OCI-LY1 (cell line): ENCODE measurements at regions not wholly inside any gene's neighbourhood (a gene's known extent, or its start where the extent isn't known, plus 50 kb on each side); places are given as distances from the start of the nearest gene placed in this dataset.

ENCODE experiments used
- H2AFZ ChIP-seq: fragments of 200-600 bp; sonication (generic), shearing (Covaris generic); 2 replicates; pipeline ENCODE4 v1.6.0; 2014; ENCODE audit warnings: antibody characterized with exemption, mild to moderate bottlenecking, low read length
- H3F3A ChIP-seq: fragments of 200-600 bp; sonication (generic), shearing (Covaris generic); 2 replicates; pipeline ENCODE4 v1.6.0; 2014; ENCODE audit warnings: mild to moderate bottlenecking, antibody characterized with exemption, low read length, moderate library complexity; ENCODE audit not compliant: insufficient read depth
- H3K27ac ChIP-seq: fragments of 200-600 bp; sonication (generic); 2 replicates; pipeline ENCODE4 v1.5.1; 2014; ENCODE audit warnings: low read length, mixed run types, mild to moderate bottlenecking, low read depth; ENCODE audit not compliant: poor library complexity, severe bottlenecking
- H3K27me3 ChIP-seq: fragments of 200-600 bp; sonication (generic); 2 replicates; pipeline ENCODE4 v1.6.0; 2014; ENCODE audit warnings: antibody characterized with exemption, mild to moderate bottlenecking, low read length, moderate library complexity; ENCODE audit not compliant: insufficient read depth
- H3K36me3 ChIP-seq: fragments of 200-600 bp; sonication (generic); 2 replicates; pipeline ENCODE4 v1.6.1; 2014; ENCODE audit warnings: mild to moderate bottlenecking, antibody characterized with exemption, low read length, moderate library complexity, mixed read lengths; ENCODE audit not compliant: insufficient read depth
- H3K4me1 ChIP-seq: fragments of 200-600 bp; sonication (generic); 2 replicates; pipeline ENCODE4 v1.5.1; 2014; ENCODE audit warnings: mild to moderate bottlenecking, low read length, moderate library complexity; ENCODE audit not compliant: insufficient read depth, severe bottlenecking
- H3K4me2 ChIP-seq: fragments of 200-600 bp; sonication (generic), shearing (Covaris generic); 2 replicates; pipeline ENCODE4 v1.6.1; 2014; ENCODE audit warnings: low read length
- H3K4me3 ChIP-seq: fragments of 200-600 bp; sonication (generic); 2 replicates; pipeline ENCODE4 v1.5.1; 2014; ENCODE audit warnings: low read length, low read depth, mild to moderate bottlenecking, mixed read lengths; ENCODE audit not compliant: poor library complexity, severe bottlenecking
- H3K79me2 ChIP-seq: fragments of 200-600 bp; shearing (Covaris generic); 2 replicates; pipeline ENCODE4 v1.6.1; 2016; ENCODE audit warnings: mixed run types, low read length, mixed read lengths; ENCODE audit not compliant: insufficient read depth
- H3K9ac ChIP-seq: fragments of 200-600 bp; sonication (generic), shearing (Covaris generic); 2 replicates; pipeline ENCODE4 v1.6.1; 2014; ENCODE audit warnings: mild to moderate bottlenecking, low read length, mixed read lengths
- H3K9me2 ChIP-seq: fragments of 200-600 bp; sonication (generic), shearing (Covaris generic); 2 replicates; pipeline ENCODE4 v1.6.1; 2014; ENCODE audit warnings: low read depth, mild to moderate bottlenecking, low read length, mixed read lengths
- H3K9me3 ChIP-seq: fragments of 200-600 bp; shearing (Covaris generic); 2 replicates; pipeline ENCODE4 v1.6.1; 2014; ENCODE audit warnings: low read length, mixed read lengths
- H4K20me1 ChIP-seq: fragments of 200-600 bp; sonication (generic), shearing (Covaris generic); 2 replicates; pipeline ENCODE4 v1.6.0; 2016; ENCODE audit warnings: mild to moderate bottlenecking, low read length; ENCODE audit not compliant: insufficient read depth
- CTCF ChIP-seq: fragments of 200-600 bp; sonication (generic), shearing (Covaris generic); IDR thresholded peaks from 2 replicates; pipeline ENCODE4 v1.5.1; 2017; ENCODE audit warnings: mild to moderate bottlenecking, antibody characterized with exemption, low read length, moderate library complexity, mixed read lengths
- EZH2 ChIP-seq: fragments of 200-600 bp; sonication (generic), shearing (Covaris generic); IDR thresholded peaks from 2 replicates; pipeline ENCODE4 v1.8.0; 2017; ENCODE audit warnings: borderline replicate concordance, mixed run types, mild to moderate bottlenecking, antibody characterized with exemption, low read length, moderate library complexity, mixed read lengths

- no peaks in the 10 kb centered on the region for H3F3A ChIP-seq
- no peaks in the 10 kb centered on the region for H3K36me3 ChIP-seq
- no peaks in the 10 kb centered on the region for H3K27me3 ChIP-seq
- H3K27ac ChIP-seq: no peak overlapping the region
- H3K9me2 ChIP-seq: no peaks in the 10 kb centered on the region
- H2AFZ ChIP-seq: no peak overlapping the region
- no peak overlapping the region for H3K4me2 ChIP-seq
- no peaks in the 10 kb centered on the region for H3K9me3 ChIP-seq
- no peaks in the 10 kb centered on the region for H3K79me2 ChIP-seq
- H3K4me1 ChIP-seq: peaks cover 27% of the 10 kb centered on the region
- no peaks in the 10 kb centered on the region for H4K20me1 ChIP-seq
- no peak for TF ChIP-seq EZH2
- TF ChIP-seq CTCF: no peak
- H3K9ac ChIP-seq: no peak overlapping the region
- no peak overlapping the region for H3K4me3 ChIP-seq
Observed at GRCh38 chr14:65294816-65295215, 117.7 kb upstream of the FUT8 start.

DNA sequence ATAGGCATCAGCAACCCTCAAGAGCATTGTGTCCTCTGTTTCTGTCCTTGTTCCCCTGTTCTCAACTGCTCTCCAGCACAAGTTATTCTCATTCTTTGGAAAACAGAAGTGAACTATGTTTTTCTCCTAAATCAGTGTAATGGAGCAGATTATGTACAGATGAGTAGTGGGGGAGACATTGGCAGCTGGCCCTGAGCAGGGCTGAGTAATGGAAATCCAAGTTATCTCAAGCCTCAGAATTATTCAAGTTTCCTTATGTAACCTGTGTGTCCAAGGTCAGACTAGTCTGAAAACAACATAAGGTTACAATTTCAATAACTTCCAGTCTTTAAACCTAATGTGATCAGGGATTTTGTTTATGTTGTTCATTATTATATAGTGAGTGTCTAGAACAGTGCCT lies 116.1 kb upstream of the FUT8 start:
- H3K4me1 ChIP-seq: peaks cover 26% of the 10 kb centered on the region
- no peaks in the 10 kb centered on the region for H3K36me3 ChIP-seq
- no peaks in the 10 kb centered on the region for H3K27me3 ChIP-seq
- H3K27ac ChIP-seq: peak overlapping the region; percentile 14
- no peaks in the 10 kb centered on the region for H3K9me2 ChIP-seq
- no peaks in the 10 kb centered on the region for H3K9me3 ChIP-seq
- no peak overlapping the region for H3K9ac ChIP-seq
- no peaks in the 10 kb centered on the region for H3K79me2 ChIP-seq
- H3K4me3 ChIP-seq: no peak overlapping the region
- no peaks in the 10 kb centered on the region for H4K20me1 ChIP-seq
- TF ChIP-seq CTCF (no peak), EZH2 (no peak)
- H2AFZ ChIP-seq: no peak overlapping the region
- no peak overlapping the region for H3K4me2 ChIP-seq
- H3F3A ChIP-seq: no peaks in the 10 kb centered on the region

DNA sequence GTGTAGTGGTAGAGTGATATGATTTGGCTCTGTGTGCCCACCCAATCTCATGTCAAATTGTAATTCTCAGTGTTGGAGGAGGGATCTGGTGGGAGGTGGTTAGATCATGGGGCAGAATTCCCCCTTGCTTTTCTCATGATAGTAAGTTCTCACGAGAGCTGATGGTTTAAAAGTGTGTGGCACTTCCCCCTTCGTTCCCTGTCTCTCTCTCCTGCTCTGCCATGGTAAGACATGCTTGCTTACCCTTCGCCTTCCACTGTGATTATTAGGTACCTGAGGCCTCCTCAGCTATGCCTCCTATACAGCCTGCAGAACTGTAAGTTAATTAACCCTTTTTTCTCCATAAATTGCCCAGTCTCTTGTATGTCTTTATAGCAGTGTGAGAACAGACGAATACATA lies 115.7 kb upstream of the FUT8 start:
- no peak for TF ChIP-seq CTCF
- TF ChIP-seq EZH2: no peak
- no peak overlapping the region for H3K4me3 ChIP-seq
- no peaks in the 10 kb centered on the region for H3K79me2 ChIP-seq
- H3K36me3 ChIP-seq: no peaks in the 10 kb centered on the region
- H3K9ac ChIP-seq: no peak overlapping the region
- H3K9me2 ChIP-seq: no peaks in the 10 kb centered on the region
- H4K20me1 ChIP-seq: no peaks in the 10 kb centered on the region
- no peaks in the 10 kb centered on the region for H3F3A ChIP-seq
- H3K9me3 ChIP-seq: no peaks in the 10 kb centered on the region
- no peak overlapping the region for H2AFZ ChIP-seq
- peaks cover 26% of the 10 kb centered on the region for H3K4me1 ChIP-seq
- no peak overlapping the region for H3K4me2 ChIP-seq
- H3K27ac ChIP-seq: peak overlapping the region; percentile 14
- no peaks in the 10 kb centered on the region for H3K27me3 ChIP-seq
